IMR-90 (cell line): ENCODE measurements at regions not wholly inside any gene's neighbourhood (a gene's known extent, or its start where the extent isn't known, plus 50 kb on each side); places are given as distances from the start of the nearest gene placed in this dataset.
A peak's percentile ranks its signal among the peaks of the same experiment; 100 is the strongest.

Experiments
- ATAC-seq: fragments of 200-7000 bp; cut with Tn5 transposase; 2 replicates; pipeline ENCODE4 v1.9.1; 2020; ENCODE audit warnings: low read depth, mild to moderate bottlenecking, moderate library complexity
- BruUV-seq: library from RNA; stranded (reverse); fragments of 400-500 nt; replicated peaks from 2 replicates; lab custom pipeline; 2021; lab: Mats Ljungman, UMichigan
- CTCF ChIA-PET: fragments of 300-600 bp; formaldehyde crosslinking; extraction: SDS; loops from one replicate; lab custom pipeline; 2021; ENCODE audit warnings: antibody characterized with exemption; lab: Yijun Ruan, JAX
- POLR2A ChIA-PET: fragments of 300-600 bp; sonication (Branson Sonifier 250); formaldehyde crosslinking; loops from one replicate; lab custom pipeline; 2022; ENCODE audit warnings: antibody characterized with exemption; ENCODE audit not compliant: unreplicated experiment; lab: Charles Lee
- DNase-seq: peaks from one replicate; pipeline ENCODE4 v3.0.0; 2013
- H2AFZ ChIP-seq: replicated peaks from 2 replicates; pipeline ENCODE3; 2013; ENCODE audit warnings: low read length, mild to moderate bottlenecking; ENCODE audit not compliant: poor library complexity
- H2AK5ac ChIP-seq: 2 replicates; pipeline ENCODE4 v1.6.1; 2013; ENCODE audit warnings: low read depth, low read length, inconsistent platforms
- H2AK9ac ChIP-seq: replicated peaks from 2 replicates; pipeline ENCODE3; 2013; ENCODE audit warnings: mild to moderate bottlenecking, low read depth, low read length, moderate library complexity; ENCODE audit not compliant: poor library complexity
- H2BK120ac ChIP-seq: 2 replicates; pipeline ENCODE4 v1.6.1; 2013; ENCODE audit warnings: low read depth, low read length, inconsistent platforms
- H2BK15ac ChIP-seq: 3 replicates; pipeline ENCODE4 v1.6.1; 2013; ENCODE audit warnings: low read depth, low read length, inconsistent platforms
- H2BK20ac ChIP-seq: 2 replicates; pipeline ENCODE4 v1.6.1; 2013; ENCODE audit warnings: low read depth, mild to moderate bottlenecking, inconsistent platforms, low read length, moderate library complexity
- H2BK5ac ChIP-seq: 2 replicates; pipeline ENCODE4 v1.6.1; 2013; ENCODE audit warnings: mild to moderate bottlenecking, low read depth, low read length, inconsistent platforms; ENCODE audit not compliant: poor library complexity, severe bottlenecking
- H3K14ac ChIP-seq: replicated peaks from 2 replicates; pipeline ENCODE4 v1.6.1; 2013; ENCODE audit warnings: low read depth, low read length, inconsistent platforms
- H3K18ac ChIP-seq: 2 replicates; pipeline ENCODE4 v1.6.1; 2013; ENCODE audit warnings: low read depth, low read length, control low read depth
- H3K23ac ChIP-seq: 2 replicates; pipeline ENCODE4 v1.6.1; 2013; ENCODE audit warnings: low read depth, low read length, inconsistent platforms
- H3K27ac ChIP-seq: 2 replicates; pipeline ENCODE4 v1.5.1; 2013; ENCODE audit warnings: mild to moderate bottlenecking, control low read depth, low read length; ENCODE audit not compliant: insufficient read depth
- H3K27me3 ChIP-seq: 2 replicates; pipeline ENCODE4 v1.6.1; 2013; ENCODE audit warnings: low read length; ENCODE audit not compliant: control insufficient read depth, insufficient read depth
- H3K36me3 ChIP-seq: 2 replicates; pipeline ENCODE4 v1.6.1; 2013; ENCODE audit warnings: low read length, mixed read lengths; ENCODE audit not compliant: control insufficient read depth, insufficient read depth
- H3K4ac ChIP-seq: 2 replicates; pipeline ENCODE4 v1.6.1; 2013; ENCODE audit warnings: low read depth, low read length, inconsistent platforms
- H3K4me1 ChIP-seq: 2 replicates; pipeline ENCODE4 v1.6.1; 2013; ENCODE audit warnings: low read length, mixed read lengths; ENCODE audit not compliant: control insufficient read depth, insufficient read depth
- H3K4me2 ChIP-seq: 2 replicates; pipeline ENCODE4 v1.6.1; 2013; ENCODE audit warnings: low read depth, mild to moderate bottlenecking, control low read depth, low read length, moderate library complexity
- H3K4me3 ChIP-seq: 2 replicates; pipeline ENCODE4 v1.5.1; 2013; ENCODE audit warnings: low read depth, mild to moderate bottlenecking, control low read depth, low read length, moderate library complexity; ENCODE audit not compliant: insufficient read depth
- H3K56ac ChIP-seq: 2 replicates; pipeline ENCODE4 v1.6.1; 2013; ENCODE audit warnings: low read length, inconsistent platforms; ENCODE audit not compliant: insufficient read depth; ENCODE audit errors: extremely low read depth
- H3K79me1 ChIP-seq, 2 experiments: 2 replicates each; pipeline ENCODE4 v1.6.1; 2013; ENCODE audit warnings: low read length in 2 of 2, inconsistent platforms in 1 of 2, low read depth in 1 of 2
- H3K9ac ChIP-seq: 2 replicates; pipeline ENCODE4 v1.6.1; 2013; ENCODE audit warnings: low read depth, low read length, control low read depth
- H3K9me1 ChIP-seq: 2 replicates; pipeline ENCODE4 v1.6.1; 2013; ENCODE audit warnings: low read length, inconsistent platforms; ENCODE audit not compliant: insufficient read depth
- H3K9me3 ChIP-seq: 2 replicates; pipeline ENCODE4 v1.6.1; 2013; ENCODE audit warnings: low read length; ENCODE audit not compliant: control insufficient read depth, insufficient read depth
- H4K20me1 ChIP-seq: 2 replicates; pipeline ENCODE4 v1.6.1; 2013; ENCODE audit warnings: low read length, inconsistent platforms; ENCODE audit not compliant: insufficient read depth
- H4K5ac ChIP-seq: 2 replicates; pipeline ENCODE4 v1.6.1; 2013; ENCODE audit warnings: mild to moderate bottlenecking, low read depth, low read length, control low read depth
- H4K8ac ChIP-seq, 2 experiments: 2 replicates each; pipeline ENCODE4 v1.6.1; 2013; ENCODE audit warnings: low read depth in 2 of 2, low read length in 2 of 2, control low read depth in 1 of 2, inconsistent platforms in 1 of 2
- H4K91ac ChIP-seq: 2 replicates; pipeline ENCODE4 v1.6.1; 2013; ENCODE audit warnings: low read depth, low read length, inconsistent platforms; ENCODE audit not compliant: insufficient read depth
- RFX5 ChIP-seq: IDR thresholded peaks from 2 replicates; pipeline ENCODE4 v1.8.0; 2012; ENCODE audit warnings: low read depth, mild to moderate bottlenecking, low read length, moderate library complexity
- WGBS, 2 experiments: methylation state at CpG; one replicate each; pipeline versions ENCODE4 v1.1.5 to v1.1.7; 2013; ENCODE audit warnings: missing lambda C conversion rate in 2 of 2; ENCODE audit not compliant: insufficient read length in 1 of 2; ENCODE audit errors: extremely low coverage in 2 of 2; 5-methylcytosine and 5-hydroxymethylcytosine counted together
- dilution Hi-C: fragments of 300-500 bp; cut with HindIII; formaldehyde crosslinking; loops from one replicate; pipeline ENCODE4 v1.14.3; 2018; ENCODE audit warnings: low sequenced_read_pairs; ENCODE audit not compliant: unreplicated experiment
- in situ Hi-C: fragments of 300-500 bp; cut with MboI; formaldehyde crosslinking; loops from 3 replicates; pipeline ENCODE4 v1.14.3; 2019; ENCODE audit warnings: low sequenced_read_pairs, inconsistent platforms, mixed read lengths
- intact Hi-C: fragments of 100-400 bp; cut with micrococcal nuclease; formaldehyde crosslinking; loops from 2 replicates; pipeline ENCODE4 v1.10.0; 2022

- dilution Hi-C loops (no loop called here), in situ Hi-C loops (no loop called here), intact Hi-C loops (no loop called here)
- WGBS, 2 experiments: no CpG with 5 or more reads among the region's 1 CpG
- no peak overlapping the region for H3K4me2 ChIP-seq
- H3K23ac ChIP-seq: no peak overlapping the region
- POLR2A ChIA-PET: no interaction called here
- H2BK5ac ChIP-seq: no peak overlapping the region
- no peaks in the 10 kb centered on the region for H4K20me1 ChIP-seq
- no peak overlapping the region for H2AFZ ChIP-seq
- 0 out of 2 replicates have a peak, but pooled peaks cover 4% of the 10 kb centered on the region for H3K9me1 ChIP-seq
- no peak overlapping the region for H3K4me3 ChIP-seq
- no peak overlapping the region for H3K18ac ChIP-seq
- H3K36me3 ChIP-seq: no peaks in the 10 kb centered on the region
- no peak overlapping the region for H2AK9ac ChIP-seq
- no peak overlapping the region for H2AK5ac ChIP-seq
- H3K14ac ChIP-seq: no peak overlapping the region
- no peak overlapping the region for H3K56ac ChIP-seq
- no TSS peak for BruUV-seq
- H3K9me3 ChIP-seq: no peaks in the 10 kb centered on the region; the same call in 1 of the 2 replicates
- no peak overlapping the region for H2BK20ac ChIP-seq
- no peak overlapping the region for H4K8ac ChIP-seq
- ATAC-seq (no peak), DNase-seq (peak; percentile 48)
- H3K27ac ChIP-seq: no peak overlapping the region
- CTCF ChIA-PET: no interaction called here
- H4K91ac ChIP-seq: no peak overlapping the region
- H4K5ac ChIP-seq: no peak overlapping the region
- no peaks in the 10 kb centered on the region for H3K79me1 ChIP-seq
- no peak overlapping the region for H3K9ac ChIP-seq
- no peak overlapping the region for H2BK15ac ChIP-seq
- no peaks in the 10 kb centered on the region for H3K27me3 ChIP-seq
- no peak overlapping the region for H2BK120ac ChIP-seq
- H3K4ac ChIP-seq: no peak overlapping the region
- H3K4me1 ChIP-seq: no peaks in the 10 kb centered on the region
- no peak for TF ChIP-seq RFX5
Observed at GRCh38 chr14:37695866-37696265, 100.4 kb downstream of the TTC6 start.
